Neural crest cell (in vitro differentiated cells): ENCODE measurements at regions not wholly inside any gene's neighbourhood (a gene's known extent, or its start where the extent isn't known, plus 50 kb on each side); places are given as distances from the start of the nearest gene placed in this dataset.

Experiments
- DNase-seq: peaks from one replicate; pipeline ENCODE4 v3.0.0; 2021; ENCODE audit warnings: low read depth, mixed read lengths, low spot score
- H3K27ac Mint-ChIP-seq: one replicate; pipeline ENCODE4 v1.8.0; 2021; ENCODE audit warnings: mild to moderate bottlenecking, mixed read lengths; ENCODE audit not compliant: unreplicated experiment
- H3K27me3 Mint-ChIP-seq: 2 replicates; pipeline ENCODE4 v1.8.0; 2021; ENCODE audit warnings: low read depth, mild to moderate bottlenecking, mixed read lengths
- H3K36me3 Mint-ChIP-seq: 2 replicates; pipeline ENCODE4 v1.8.0; 2021; ENCODE audit warnings: low read depth, mild to moderate bottlenecking, mixed read lengths
- H3K4me1 Mint-ChIP-seq: 2 replicates; pipeline ENCODE4 v1.8.0; 2021; ENCODE audit warnings: mixed read lengths
- H3K4me3 Mint-ChIP-seq: one replicate; pipeline ENCODE4 v1.8.0; 2021; ENCODE audit warnings: mild to moderate bottlenecking, mixed read lengths
- H3K9me3 Mint-ChIP-seq: 2 replicates; pipeline ENCODE4 v1.8.0; 2021; ENCODE audit warnings: mixed read lengths
- TF ChIP-seq, protein P1 (sequence below): fragments of 200-600 bp; sonication (generic); conservative IDR thresholded peaks from 2 replicates; pipeline ENCODE4 v1.5.0; 2021; ENCODE audit warnings: antibody characterized with exemption, mild to moderate bottlenecking

GRCh38 chr6:108762394-108762793 lies 85.8 kb upstream of the ARMC2 start:
- H3K4me1 Mint-ChIP-seq = no peaks in the 10 kb centered on the region
- DNase-seq = no peak
- TF ChIP-seq, protein P1, sequence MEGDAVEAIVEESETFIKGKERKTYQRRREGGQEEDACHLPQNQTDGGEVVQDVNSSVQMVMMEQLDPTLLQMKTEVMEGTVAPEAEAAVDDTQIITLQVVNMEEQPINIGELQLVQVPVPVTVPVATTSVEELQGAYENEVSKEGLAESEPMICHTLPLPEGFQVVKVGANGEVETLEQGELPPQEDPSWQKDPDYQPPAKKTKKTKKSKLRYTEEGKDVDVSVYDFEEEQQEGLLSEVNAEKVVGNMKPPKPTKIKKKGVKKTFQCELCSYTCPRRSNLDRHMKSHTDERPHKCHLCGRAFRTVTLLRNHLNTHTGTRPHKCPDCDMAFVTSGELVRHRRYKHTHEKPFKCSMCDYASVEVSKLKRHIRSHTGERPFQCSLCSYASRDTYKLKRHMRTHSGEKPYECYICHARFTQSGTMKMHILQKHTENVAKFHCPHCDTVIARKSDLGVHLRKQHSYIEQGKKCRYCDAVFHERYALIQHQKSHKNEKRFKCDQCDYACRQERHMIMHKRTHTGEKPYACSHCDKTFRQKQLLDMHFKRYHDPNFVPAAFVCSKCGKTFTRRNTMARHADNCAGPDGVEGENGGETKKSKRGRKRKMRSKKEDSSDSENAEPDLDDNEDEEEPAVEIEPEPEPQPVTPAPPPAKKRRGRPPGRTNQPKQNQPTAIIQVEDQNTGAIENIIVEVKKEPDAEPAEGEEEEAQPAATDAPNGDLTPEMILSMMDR = no peak
- no peaks in the 10 kb centered on the region for H3K36me3 Mint-ChIP-seq
- no peak overlapping the region for H3K27ac Mint-ChIP-seq
- no peak overlapping the region for H3K4me3 Mint-ChIP-seq
- peaks cover 3% of the 10 kb centered on the region for H3K9me3 Mint-ChIP-seq
- peaks cover 16% of the 10 kb centered on the region for H3K27me3 Mint-ChIP-seq

DNA sequence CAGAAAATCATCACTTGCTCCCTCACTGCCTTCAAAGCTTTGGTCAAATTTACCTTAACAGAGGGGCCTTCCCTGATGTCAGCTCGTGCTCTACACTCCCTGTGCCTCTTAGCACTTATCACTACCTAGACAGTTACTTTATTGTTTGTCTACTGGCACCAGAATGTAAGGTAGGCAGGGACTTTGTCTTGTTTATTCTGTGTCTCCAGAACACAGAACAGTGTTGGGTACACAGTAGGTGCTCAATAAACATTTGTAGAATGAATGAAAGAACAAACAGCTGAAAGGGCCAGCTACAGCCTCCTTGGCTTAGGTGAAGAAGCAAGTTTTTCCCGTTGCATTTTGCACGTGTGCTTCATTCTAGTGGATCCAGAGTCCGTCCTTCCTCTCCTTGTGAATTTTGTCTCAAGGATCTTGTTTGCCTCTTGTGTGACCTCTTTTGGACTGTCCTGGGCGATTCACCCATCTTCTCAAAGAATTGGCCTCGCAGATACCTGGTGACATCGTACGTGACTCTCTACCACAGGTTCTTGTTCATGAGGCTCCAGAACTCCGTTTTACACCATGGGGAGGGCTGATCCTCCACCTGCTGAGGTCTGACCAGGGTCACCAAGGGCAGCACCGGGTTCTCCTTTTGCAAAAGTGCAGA lies 84.2 kb upstream of the ARMC2 start:
- Mint-ChIP-seq H3K36me3 (peaks cover 3% of the 10 kb centered on the region), H3K27ac (no peak overlapping the region), H3K4me3 (no peak overlapping the region), H3K4me1 (peaks cover 4% of the 10 kb centered on the region), H3K9me3 (peaks cover 3% of the 10 kb centered on the region), H3K27me3 (peaks cover 16% of the 10 kb centered on the region)
- DNase-seq = no peak
- TF ChIP-seq, protein P1 = no peak

- Mint-ChIP-seq H3K27me3 (peaks cover 16% of the 10 kb centered on the region), H3K36me3 (peaks cover 3% of the 10 kb centered on the region), H3K27ac (no peak overlapping the region), H3K4me3 (no peak overlapping the region), H3K4me1 (peaks cover 4% of the 10 kb centered on the region), H3K9me3 (peaks cover 3% of the 10 kb centered on the region)
- no peak for DNase-seq
- TF ChIP-seq, protein P1 = no peak
These were observed 83.7 kb upstream of the ARMC2 start for GRCh38 chr6:108764580-108764950.

GRCh38 chr6:108765495-108765894 lies 82.7 kb upstream of the ARMC2 start:
- no peak for DNase-seq
- Mint-ChIP-seq H3K36me3 (peaks cover 6% of the 10 kb centered on the region), H3K27ac (no peak overlapping the region), H3K9me3 (peaks cover 6% of the 10 kb centered on the region), H3K4me3 (no peak overlapping the region), H3K4me1 (peaks cover 4% of the 10 kb centered on the region), H3K27me3 (peaks cover 16% of the 10 kb centered on the region)
- TF ChIP-seq, protein P1 = no peak

DNA sequence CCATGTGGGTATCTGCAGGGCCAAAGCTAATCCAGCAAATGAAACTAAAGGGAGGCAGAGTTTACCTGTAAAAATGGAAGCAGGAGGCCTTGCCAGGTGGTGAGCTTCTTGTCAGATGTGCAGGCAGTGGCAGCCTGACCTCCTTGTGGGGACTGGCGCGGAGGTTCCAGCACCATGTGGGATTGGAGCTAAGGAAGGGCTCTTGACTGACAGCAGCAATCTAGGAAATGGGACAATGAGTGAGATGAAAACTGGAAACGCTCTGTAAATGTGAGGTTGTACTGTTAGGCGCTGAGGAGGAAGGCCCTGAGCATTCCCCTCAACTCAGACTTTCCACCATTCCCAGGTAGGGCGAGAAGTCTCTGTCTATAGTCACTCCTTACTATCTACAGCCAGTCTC lies 81.8 kb upstream of the ARMC2 start:
- Mint-ChIP-seq H3K4me3 (no peak overlapping the region), H3K9me3 (peaks cover 6% of the 10 kb centered on the region), H3K27me3 (peaks cover 16% of the 10 kb centered on the region), H3K36me3 (peaks cover 7% of the 10 kb centered on the region), H3K27ac (no peak overlapping the region), H3K4me1 (peaks cover 4% of the 10 kb centered on the region)
- no peak for DNase-seq
- TF ChIP-seq, protein P1 = no peak
